WERI-Rb-1 (cell line): ENCODE measurements at regions not wholly inside any gene's neighbourhood (a gene's known extent, or its start where the extent isn't known, plus 50 kb on each side); places are given as distances from the start of the nearest gene placed in this dataset.

Experiments used
- DNase-seq: peaks from one replicate; pipeline ENCODE4 v3.0.0-alpha.2; 2020
- H3K27ac ChIP-seq: fragments of 250-450 bp; sonication (Bioruptor Pico); 2 replicates; pipeline ENCODE4 v1.5.1; 2020; ENCODE audit warnings: mild to moderate bottlenecking, moderate library complexity
- H3K27me3 ChIP-seq: fragments of 250-450 bp; sonication (Bioruptor Pico); 2 replicates; pipeline ENCODE4 v1.5.1; 2021; ENCODE audit warnings: mild to moderate bottlenecking, low read depth, moderate library complexity; ENCODE audit not compliant: insufficient read depth, severe bottlenecking
- H3K36me3 ChIP-seq: fragments of 250-450 bp; sonication (Bioruptor Pico); 2 replicates; pipeline ENCODE4 v1.5.1; 2020; ENCODE audit warnings: mild to moderate bottlenecking, moderate library complexity
- H3K4me3 ChIP-seq: 2 replicates; pipeline ENCODE4 v1.5.1; 2011; ENCODE audit warnings: low read depth, mild to moderate bottlenecking, control low read depth, low read length
- H3K9me3 ChIP-seq: fragments of 250-450 bp; sonication (Bioruptor Pico); 2 replicates; pipeline ENCODE4 v1.5.1; 2021; ENCODE audit warnings: mild to moderate bottlenecking, moderate library complexity; ENCODE audit not compliant: severe bottlenecking
- CTCF ChIP-seq: IDR thresholded peaks from 2 replicates; pipeline ENCODE4 v1.5.1; 2011; ENCODE audit warnings: low read depth, mild to moderate bottlenecking, control low read depth, inconsistent platforms, low read length

GRCh38 chr5:74380193-74380592 lies 260.3 kb downstream of the ENC1 start:
- DNase-seq, result no peak
- no peak overlapping the region for H3K4me3 ChIP-seq
- H3K9me3 ChIP-seq, result no peaks in the 10 kb centered on the region
- TF ChIP-seq CTCF, result no peak
- no peaks in the 10 kb centered on the region for H3K27me3 ChIP-seq
- H3K36me3 ChIP-seq, result no peaks in the 10 kb centered on the region
- no peak overlapping the region for H3K27ac ChIP-seq

DNA sequence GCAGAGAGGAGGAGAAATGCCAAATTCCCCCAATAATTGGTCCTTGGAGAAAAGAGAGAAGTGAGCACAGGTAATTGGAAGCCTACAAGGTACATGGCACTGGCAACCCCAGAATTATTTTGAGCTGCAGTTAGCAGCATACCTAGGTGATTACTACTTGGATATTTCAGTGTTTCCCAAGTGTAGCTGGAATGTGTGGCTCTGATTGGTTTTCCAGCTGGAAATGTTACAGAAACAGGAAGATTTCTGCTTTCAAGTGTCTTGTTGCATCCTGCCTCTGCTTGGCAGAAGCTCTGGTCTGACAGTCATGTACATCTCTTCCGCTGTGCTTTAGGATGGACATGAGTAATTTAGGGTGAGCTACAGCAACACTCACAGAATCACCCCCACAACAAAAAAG lies 262.1 kb downstream of the ENC1 start:
- Histone ChIP-seq H3K4me3 (no peak overlapping the region), H3K9me3 (no peaks in the 10 kb centered on the region), H3K27ac (no peak overlapping the region), H3K36me3 (no peaks in the 10 kb centered on the region), H3K27me3 (no peaks in the 10 kb centered on the region)
- no peak for DNase-seq
- no peak for TF ChIP-seq CTCF

DNA sequence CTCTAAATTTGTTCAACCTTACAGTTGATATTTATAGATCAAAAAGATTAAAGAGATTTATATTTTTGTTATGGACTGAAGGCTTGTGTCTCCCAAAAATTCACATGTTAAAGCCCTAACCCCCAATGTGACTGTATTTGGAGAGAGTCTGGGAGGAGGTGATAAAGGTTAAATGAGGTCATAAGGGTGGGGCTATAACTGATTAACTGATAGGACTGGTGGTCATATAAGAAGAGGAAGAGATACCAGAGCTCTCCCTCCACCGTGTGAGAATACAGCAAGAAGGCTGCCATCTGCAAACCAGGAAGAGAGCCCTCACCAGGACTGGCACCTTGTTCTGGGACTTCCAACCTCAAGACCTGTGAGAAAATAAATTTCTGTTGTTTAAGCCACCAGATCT lies 264.3 kb downstream of the ENC1 start:
- Histone ChIP-seq H3K36me3 (no peaks in the 10 kb centered on the region), H3K9me3 (no peaks in the 10 kb centered on the region), H3K27ac (no peak overlapping the region), H3K27me3 (no peaks in the 10 kb centered on the region), H3K4me3 (no peak overlapping the region)
- DNase-seq, result no peak
- no peak for TF ChIP-seq CTCF

GRCh38 chr5:74375271-74375670 lies 265.3 kb downstream of the ENC1 start:
- DNase-seq, result no peak
- no peaks in the 10 kb centered on the region for H3K36me3 ChIP-seq
- TF ChIP-seq CTCF, result no peak
- no peak overlapping the region for H3K27ac ChIP-seq
- no peak overlapping the region for H3K4me3 ChIP-seq
- H3K27me3 ChIP-seq, result no peaks in the 10 kb centered on the region
- no peaks in the 10 kb centered on the region for H3K9me3 ChIP-seq

GRCh38 chr5:74374656-74375055 lies 265.9 kb downstream of the ENC1 start:
- no peak for DNase-seq
- TF ChIP-seq CTCF, result no peak
- Histone ChIP-seq H3K27ac (no peak overlapping the region), H3K9me3 (no peaks in the 10 kb centered on the region), H3K36me3 (no peaks in the 10 kb centered on the region), H3K27me3 (no peaks in the 10 kb centered on the region), H3K4me3 (no peak overlapping the region)

DNA sequence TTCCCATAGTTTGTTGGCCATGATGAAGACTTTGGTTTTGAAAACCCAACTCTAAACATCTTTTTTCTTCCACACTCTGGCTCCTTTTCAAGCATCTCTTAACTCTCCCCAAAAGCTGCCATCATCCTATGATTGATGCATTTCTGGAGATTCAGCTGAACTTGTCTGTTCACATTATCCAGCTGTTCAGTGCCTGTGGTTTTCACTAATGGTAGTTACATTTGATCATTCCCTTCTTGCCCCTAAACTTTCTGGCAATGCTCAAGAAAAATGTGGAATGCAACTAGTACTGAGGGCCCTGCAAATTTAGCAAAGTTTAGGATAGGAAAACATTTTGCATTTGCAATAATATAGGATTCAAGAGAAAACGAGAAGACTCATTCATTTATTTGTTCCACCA lies 267.5 kb downstream of the ENC1 start:
- Histone ChIP-seq H3K27me3 (no peaks in the 10 kb centered on the region), H3K36me3 (no peaks in the 10 kb centered on the region), H3K27ac (no peak overlapping the region), H3K9me3 (no peaks in the 10 kb centered on the region), H3K4me3 (no peak overlapping the region)
- no peak for DNase-seq
- no peak for TF ChIP-seq CTCF
